ENCODE measurements at regions not wholly inside any gene's neighbourhood (a gene's known extent, or its start where the extent isn't known, plus 50 kb on each side); places are given as distances from the start of the nearest gene placed in this dataset.
A peak's percentile ranks its signal among the peaks of the same experiment; 100 is the strongest.
"Not testable (repeated sequence)": the region's sequence is repeated elsewhere in the genome, so short reads cannot be mapped to it uniquely, and the experiment has no call there.

GRCh38 chr3:48101301-48101650, 85.1 kb upstream of the MAP4 start:
- DNase-seq (ENCODE audit: low read depth); H3K4me3 ChIP-seq (ENCODE audit: low read depth, low read length): not testable (repeated sequence)

- no peak for DNase-seq (ENCODE audit: low read depth)
- TF ChIP-seq CTCF (IDR thresholded peaks at IDR 0.05; ENCODE audit: insufficient read depth, low read depth, low read length, missing control alignments), result no peak
- no peak overlapping the region for H3K4me3 ChIP-seq (ENCODE audit: low read depth, low read length)
Observed at GRCh38 chr3:48092270-48092669, 76.1 kb upstream of the MAP4 start.

GRCh38 chr3:48090166-48090939, 74.1 kb upstream of the MAP4 start:
- TF ChIP-seq CTCF (IDR thresholded peaks at IDR 0.05; ENCODE audit: insufficient read depth, low read depth, low read length, missing control alignments), result no peak
- H3K4me3 ChIP-seq (ENCODE audit: low read depth, low read length), result no peak overlapping the region; the same call in 1 of the 2 replicates
- no peak for DNase-seq (ENCODE audit: low read depth)

DNA sequence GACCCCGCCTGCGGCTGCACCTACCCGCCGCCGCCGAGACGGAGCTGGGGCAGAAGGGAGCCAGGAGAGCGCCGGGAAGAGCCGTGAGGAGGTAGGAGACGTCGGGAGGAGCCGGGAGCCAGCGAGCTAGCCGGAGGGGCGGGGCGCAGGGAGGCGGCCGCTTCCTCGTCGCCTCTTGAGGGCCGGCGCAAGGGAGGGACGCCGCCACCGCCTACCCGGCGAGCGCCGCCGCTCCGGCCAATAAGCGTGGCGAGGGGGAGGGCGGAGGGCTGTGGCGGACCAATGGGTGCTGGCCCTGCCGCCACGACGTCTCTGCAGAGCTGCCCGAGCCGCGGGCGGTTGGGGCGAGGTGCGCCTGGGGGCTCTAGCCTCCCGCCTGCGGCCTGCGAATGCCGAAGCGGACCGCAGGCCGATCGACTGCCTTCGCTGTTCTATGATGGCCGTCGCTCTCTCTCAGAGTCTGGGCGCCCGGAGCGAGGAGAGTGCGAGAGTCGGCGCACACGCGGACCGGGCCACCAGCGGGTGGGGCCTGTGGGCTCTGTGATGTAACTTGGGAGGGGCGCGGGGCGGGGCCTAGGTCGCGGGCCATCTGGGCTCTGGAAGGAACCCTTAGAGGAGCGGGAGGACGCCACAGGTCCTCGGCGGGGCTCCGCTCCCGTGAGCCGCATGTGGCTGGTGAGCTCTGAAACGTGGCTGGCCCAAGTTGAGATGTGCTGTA, 72.7 kb upstream of the MAP4 start:
- H3K4me3 ChIP-seq (ENCODE audit: low read depth, low read length), result peak overlapping the region; percentile 87
- TF ChIP-seq CTCF (IDR thresholded peaks at IDR 0.05; ENCODE audit: insufficient read depth, low read depth, low read length, missing control alignments), result no peak

DNA sequence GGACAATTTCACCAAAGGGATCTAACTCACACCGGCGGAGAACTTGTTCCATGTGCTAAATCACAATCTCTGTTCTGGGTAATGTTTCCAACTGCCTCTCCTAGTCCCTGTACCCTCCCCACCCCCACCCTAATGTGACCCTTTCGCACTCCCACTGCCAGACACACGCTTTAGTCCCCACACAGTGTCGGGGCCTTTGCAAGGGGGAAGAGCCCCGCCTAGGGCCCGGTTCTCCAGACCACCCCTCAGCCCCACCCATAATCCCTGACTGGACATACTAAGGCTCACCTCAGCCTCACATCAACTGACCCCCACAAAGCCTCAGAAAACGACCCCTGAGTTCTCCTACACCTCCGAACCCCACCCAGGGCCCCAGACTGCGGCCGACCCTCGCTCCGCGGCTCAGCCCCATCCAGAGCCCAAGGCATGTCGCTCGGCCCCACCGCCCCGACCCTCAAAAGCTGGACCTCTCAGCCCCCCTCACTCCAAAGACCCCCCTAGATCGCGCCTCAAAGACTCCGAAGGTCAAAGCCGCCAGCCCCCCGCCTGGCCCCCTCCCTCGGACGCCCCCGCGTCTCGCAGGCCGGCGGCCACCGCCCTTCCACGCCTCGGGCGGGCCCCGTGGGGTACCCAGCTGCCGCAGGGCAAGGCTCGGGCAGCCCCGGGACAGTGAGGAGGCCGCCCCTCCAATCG, 72.0 kb upstream of the MAP4 start:
- H3K4me3 ChIP-seq (ENCODE audit: low read depth, low read length), result peak overlapping the region; percentile 87
- no peak for TF ChIP-seq CTCF (IDR thresholded peaks at IDR 0.05; ENCODE audit: insufficient read depth, low read depth, low read length, missing control alignments)
- DNase-seq (ENCODE audit: low read depth), result peak; percentile 32

More for the DNA sequence above, 72.7 kb upstream of the MAP4 start:
- DNase-seq (ENCODE audit: low read depth), result peak; percentile 98

DNA sequence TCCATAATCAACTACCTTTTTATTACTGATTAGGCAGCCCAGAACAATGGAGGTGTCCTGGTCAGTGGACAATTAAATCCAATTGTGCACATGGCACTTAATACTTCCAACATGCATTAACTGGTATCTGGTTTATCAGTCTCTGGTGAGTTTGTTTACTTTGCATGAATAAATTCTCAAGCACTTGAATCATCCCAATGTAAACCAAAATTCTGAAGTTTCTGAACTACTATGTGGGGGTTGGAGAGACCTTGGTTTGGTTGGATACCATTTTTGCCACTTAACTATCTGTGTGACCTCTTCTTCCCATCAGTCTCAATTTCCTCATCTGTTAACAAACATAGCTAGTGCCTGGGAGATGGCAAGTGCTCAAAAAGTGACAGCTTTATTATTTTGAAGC, 70.5 kb upstream of the MAP4 start:
- H3K4me3 ChIP-seq (ENCODE audit: low read depth, low read length), result peak overlapping the region; percentile 87; the same call in 1 of the 2 replicates
- DNase-seq (ENCODE audit: low read depth), result no peak
- TF ChIP-seq CTCF (IDR thresholded peaks at IDR 0.05; ENCODE audit: insufficient read depth, low read depth, low read length, missing control alignments), result no peak

DNA sequence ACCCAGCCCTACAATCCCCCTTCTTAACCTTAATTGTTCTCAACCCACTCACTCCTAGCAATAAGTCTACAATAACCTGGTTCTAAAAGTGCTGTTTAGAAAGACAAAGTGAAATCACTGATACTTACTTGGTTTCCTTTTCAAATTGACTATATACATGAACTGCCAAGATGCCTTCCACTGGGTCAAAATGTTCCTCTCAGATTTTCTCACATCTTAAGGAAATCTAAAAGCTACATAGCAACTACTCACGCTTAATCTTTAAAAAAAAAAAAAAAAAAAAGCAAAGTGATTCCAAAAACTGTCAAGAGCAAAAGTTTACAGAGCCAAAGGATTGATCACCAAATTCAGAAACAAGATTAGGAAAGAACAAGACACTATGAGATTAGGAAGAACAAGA, 68.7 kb upstream of the MAP4 start:
- TF ChIP-seq CTCF (IDR thresholded peaks at IDR 0.05; ENCODE audit: insufficient read depth, low read depth, low read length, missing control alignments), result no peak
- no peak overlapping the region for H3K4me3 ChIP-seq (ENCODE audit: low read depth, low read length)
- peak; percentile 66 for DNase-seq (ENCODE audit: low read depth)
